ENCODE measurements at regions not wholly inside any gene's neighbourhood (a gene's known extent, or its start where the extent isn't known, plus 50 kb on each side); places are given as distances from the start of the nearest gene placed in this dataset.
"Not testable (repeated sequence)": the region's sequence is repeated elsewhere in the genome, so short reads cannot be mapped to it uniquely, and the experiment has no call there.

DNA sequence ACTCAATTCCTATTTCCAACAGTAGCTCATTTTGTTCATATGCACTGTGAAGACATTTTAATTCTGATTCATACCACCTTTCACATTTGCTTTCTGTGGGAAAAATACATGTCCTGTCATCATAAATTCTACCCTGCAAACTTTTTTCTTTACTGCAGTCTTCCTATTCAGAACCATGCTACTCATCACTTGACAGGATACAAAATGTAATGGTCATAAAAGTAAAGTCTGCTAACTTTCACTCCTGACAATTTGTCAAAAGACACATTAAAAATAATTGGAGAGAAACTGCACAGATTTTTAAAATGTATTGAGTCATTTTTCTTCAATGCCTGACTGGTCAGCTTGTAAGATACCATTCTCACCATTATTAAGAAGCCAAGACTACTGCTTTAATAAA is 1817.1 kb downstream of the BRINP3 start:
- in situ Hi-C loops (cut with HindIII; ENCODE audit: low sequenced_read_pairs) = no loop called here

DNA sequence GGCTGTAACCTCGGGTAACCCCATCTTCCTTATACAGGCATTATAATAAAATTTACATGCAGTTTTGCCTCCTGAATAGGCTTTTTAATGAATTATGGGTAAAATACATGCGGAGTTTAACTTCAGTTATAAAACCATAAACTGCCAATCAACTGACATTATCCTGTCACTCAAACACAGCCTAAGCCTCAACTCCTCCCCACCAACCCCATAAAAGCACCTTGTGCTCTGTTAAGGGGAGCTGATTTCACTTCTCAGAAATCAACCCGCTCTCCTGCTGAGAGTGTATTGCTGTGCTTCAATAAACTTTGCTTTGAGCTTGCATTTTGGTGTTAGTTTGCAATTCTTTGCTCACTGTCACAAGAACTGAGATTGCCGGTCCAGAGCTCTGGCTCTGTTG is 1812.2 kb downstream of the BRINP3 start:
- in situ Hi-C loops (cut with HindIII; ENCODE audit: low sequenced_read_pairs) = no loop called here

DNA sequence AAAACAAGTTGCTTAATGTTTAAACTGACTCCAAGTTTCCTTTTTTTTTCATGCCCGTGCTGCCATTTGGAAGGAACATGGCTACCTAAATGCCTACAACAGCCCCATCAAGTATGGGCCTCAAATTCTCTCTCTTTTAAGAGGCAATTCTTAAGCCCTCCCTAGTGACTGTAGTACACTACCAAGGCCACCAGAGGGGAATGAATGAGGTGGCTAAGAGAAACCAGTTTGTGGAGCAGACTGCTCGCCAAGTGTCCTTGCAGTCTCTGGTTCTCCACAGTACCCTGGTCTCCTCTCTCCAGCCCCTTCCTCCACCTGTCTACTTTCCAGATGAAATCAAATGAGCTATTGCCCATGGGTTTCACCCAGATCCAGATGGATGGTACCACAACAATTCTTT is 1809.6 kb downstream of the BRINP3 start:
- in situ Hi-C loops (cut with HindIII; ENCODE audit: low sequenced_read_pairs) = no loop called here

DNA sequence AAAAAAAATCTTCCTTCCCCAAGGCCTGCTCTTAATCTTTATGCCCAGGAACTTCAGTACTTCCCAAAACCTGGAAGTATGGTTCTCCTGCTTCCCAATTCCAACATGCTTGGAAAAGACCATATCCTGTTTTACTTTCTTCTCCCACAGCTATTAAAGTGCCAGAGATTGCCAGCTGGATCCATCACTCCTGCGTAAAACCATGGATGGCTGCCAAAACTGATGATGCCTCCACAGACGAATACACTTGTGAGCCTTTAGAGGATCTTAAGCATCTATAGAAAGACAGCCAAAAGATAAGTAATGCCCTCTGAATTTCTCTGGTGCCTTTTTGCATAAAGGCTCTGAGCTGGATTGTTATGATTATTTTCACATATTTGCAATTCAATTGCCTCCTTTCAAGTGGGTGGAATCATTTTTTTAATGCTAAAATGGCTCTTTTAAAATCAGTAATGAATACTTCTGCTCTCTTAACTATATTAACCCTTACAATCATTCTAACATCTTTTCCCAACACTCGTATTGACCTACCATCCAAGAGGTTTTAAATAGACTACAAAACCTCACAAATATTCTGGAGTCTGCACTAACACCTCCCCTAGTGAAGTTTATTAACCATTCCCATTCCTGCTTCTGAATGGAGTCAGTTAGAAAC is 1807.8 kb downstream of the BRINP3 start:
- in situ Hi-C loops (cut with HindIII; ENCODE audit: low sequenced_read_pairs) = no loop called here

DNA sequence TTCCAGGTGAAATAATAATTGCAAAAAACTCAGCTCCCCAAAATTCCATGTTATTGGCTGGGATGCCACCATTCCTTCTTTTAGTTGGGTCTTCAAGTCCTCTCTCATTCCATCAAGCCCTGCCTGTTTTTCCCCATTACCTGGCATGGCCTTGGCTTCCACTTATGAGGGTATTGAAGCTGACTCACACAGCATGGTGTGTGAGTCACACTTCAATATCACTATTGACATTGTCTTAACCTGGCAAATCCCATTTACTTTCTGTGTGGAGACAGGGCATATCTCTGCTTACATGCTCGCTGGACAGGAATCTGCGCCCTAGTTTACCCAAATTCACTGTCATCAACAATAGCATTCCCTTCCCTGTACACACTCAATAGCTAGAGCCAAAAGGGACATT is 1806.8 kb downstream of the BRINP3 start:
- in situ Hi-C loops (cut with HindIII; ENCODE audit: low sequenced_read_pairs) = no loop called here

DNA sequence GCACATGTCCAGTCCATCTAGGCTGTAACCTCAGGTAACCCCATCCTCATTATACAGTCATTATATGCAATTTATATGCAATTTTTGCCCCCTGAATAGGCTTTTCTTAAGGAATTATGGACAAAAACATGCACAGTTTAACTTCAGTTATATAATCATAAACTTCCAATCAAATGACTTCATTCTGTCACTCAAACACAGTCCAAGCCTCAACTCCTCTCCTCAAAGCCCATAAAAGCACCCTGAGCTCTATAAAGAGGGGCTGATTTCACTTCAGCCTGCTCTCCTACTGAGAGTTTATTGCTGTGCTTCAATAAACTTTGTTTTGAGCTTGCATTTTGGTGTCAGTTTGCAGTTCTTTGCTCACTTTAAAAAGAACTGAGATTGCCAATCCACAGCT is 1805.5 kb downstream of the BRINP3 start:
- in situ Hi-C loops (cut with HindIII; ENCODE audit: low sequenced_read_pairs) = no loop called here

DNA sequence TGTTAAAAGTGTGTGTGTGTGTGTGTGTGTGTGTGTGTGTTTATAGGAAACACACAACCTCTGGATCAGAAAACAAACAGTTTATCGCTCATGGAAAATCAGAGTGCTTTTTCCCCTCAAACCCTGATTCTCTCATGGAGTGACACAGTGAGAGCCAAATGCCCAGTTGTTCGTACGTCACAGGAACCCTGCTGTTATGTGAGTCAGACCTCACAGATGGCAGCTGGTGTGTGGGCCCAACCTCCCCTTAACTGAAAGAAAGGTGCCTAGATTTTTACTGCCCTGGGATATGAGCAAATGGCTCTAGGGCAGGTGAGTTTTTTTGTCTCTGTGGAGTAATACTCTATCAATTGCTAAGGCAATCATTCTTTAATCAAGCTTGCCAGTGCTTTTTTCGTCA is 1788.1 kb downstream of the BRINP3 start:
- in situ Hi-C loops (cut with HindIII; ENCODE audit: low sequenced_read_pairs) = no loop called here

DNA sequence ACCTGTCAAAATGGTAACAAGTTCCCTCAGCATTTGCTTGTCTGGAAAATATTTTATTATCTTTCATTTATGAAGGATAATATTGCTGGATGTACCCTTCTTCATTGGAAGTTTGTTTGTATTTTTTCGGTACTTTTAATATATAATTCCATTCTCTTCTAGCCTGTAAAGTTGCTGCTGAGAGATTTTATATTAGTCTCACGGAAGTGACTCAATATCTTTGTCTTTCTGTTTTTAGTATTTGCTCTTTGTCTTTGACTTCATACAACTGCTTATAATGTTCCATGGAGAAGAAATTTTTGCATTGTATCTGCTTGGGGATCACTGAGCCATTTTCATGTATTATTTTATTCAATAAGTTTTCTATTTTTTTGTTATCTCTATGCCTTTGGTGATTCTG is 1777.5 kb downstream of the BRINP3 start:
- in situ Hi-C loops (cut with HindIII; ENCODE audit: low sequenced_read_pairs) = no loop called here

DNA sequence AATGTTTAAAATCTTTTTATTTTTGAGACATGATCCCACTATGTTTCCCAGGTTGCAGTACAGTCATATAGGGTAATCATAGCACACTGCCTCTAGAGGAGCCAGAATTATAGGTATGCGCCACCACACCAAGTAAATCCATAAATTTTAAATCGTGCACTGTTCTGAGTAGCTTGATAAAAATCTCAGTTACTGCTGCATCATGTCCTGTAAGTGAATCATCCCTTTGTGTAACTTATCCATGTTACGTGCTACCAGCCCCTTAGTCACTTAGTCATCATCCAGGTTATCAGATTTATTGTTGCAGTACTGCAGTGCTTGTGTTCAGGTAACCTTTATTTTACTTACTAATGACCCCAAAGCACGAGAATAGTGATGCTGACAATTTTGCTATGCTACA is 1770.9 kb downstream of the BRINP3 start:
- in situ Hi-C loops (cut with HindIII; ENCODE audit: low sequenced_read_pairs) = no loop called here

DNA sequence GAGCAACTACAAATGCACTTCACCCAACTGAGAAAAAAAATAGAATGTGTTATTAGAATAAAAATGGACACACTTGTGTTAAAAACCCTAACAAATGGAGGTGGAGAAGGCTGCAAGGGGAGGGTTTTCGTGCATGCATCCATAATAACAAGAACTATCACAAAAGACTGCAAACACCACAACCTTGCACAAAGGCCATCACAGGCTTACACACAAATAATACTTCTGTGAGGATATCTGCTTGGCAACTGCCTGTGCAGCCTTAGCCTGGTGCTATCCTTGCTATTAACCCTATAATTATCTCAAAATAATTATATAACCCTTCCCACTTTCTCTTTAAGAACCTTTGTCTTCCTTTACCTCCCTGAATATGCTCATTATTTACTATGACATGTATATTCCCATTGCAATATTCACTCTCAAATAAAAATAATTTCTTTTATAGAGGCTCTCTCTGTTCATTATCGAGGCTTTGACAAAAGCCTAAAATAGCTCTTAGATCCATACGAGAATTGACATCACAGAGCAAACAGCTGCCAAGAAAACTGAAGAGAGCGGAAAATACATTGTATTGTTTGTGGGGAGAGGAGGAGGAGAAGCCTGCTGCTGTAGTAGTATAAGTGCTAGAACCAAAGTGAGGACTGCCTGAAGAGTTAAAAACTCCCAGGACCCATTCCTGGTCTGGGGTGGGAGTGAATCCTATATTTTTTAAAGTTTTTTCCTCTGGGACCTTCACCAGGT is 1768.7 kb downstream of the BRINP3 start:
- in situ Hi-C loops (cut with HindIII; ENCODE audit: low sequenced_read_pairs) = no loop called here

DNA sequence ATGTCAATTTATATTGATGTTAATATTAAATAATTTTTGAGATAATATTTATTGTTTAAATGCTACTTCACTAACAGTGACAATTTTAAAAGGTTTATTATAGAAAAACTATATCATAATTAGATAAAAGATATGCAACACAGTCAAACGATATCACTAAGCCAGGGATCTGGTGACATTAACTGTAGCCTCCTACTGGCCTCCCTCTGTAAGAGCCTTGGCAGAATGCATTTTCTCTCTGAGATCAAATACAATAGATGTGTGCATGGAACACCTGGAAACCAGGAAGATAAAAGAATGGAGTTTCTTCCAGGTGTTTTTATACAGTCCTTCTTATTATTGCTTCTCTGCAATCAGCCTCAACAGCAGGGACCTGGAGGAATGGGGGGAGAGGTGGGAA is 1762.1 kb downstream of the BRINP3 start:
- in situ Hi-C loops (cut with HindIII; ENCODE audit: low sequenced_read_pairs) = no loop called here

DNA sequence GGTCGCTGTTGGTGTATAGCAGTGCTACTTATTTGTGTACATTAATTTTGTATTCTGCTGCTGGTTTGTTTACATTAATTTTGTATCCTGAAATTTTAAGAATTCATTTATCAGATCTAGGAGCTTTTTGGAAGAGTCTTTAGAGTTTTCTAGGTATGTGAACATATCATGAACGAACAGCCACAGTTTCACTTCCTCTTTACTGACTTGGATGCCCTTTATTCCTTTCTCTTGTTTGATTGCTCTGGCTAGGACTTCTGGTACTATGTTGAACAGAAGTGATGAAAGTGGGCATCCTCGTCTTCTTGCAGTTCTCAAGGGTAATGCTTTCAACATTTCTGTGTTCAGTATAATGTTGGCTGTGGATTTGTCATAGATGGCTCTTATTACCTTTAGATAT is 1757.9 kb downstream of the BRINP3 start:
- in situ Hi-C loops (cut with HindIII; ENCODE audit: low sequenced_read_pairs) = no loop called here

DNA sequence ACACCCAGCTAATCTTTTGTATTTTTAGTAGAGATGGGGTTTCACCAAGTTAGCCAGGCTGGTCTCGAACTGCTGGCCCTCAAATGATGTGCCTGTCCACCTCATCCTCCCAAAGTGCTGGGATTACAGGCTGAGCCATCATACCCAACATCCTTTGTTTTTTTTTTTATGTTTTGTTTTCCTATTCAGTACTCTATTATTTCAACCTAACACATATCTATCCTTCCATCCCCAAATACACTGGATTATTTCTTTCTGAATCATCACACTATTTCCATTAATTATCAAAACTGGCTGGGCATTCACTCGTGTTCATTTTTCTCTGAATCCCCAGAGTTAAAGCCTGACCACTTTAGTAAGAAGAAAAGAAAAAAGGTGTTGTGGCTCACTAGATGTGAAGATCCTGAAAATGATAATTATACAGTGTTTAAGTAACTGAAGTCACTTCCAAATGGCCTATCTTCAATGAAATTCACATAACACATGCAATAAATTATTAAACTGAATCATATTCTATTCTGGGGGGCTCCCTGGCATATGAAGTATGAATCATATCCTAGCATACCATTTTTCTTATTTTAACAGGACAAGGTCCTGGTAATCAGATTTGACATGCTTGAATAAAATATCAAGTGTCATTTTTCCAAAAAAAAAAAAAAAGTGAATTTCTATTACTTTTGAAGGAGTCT is 1754.2 kb downstream of the BRINP3 start:
- in situ Hi-C loops (cut with HindIII; ENCODE audit: low sequenced_read_pairs) = no loop called here

DNA sequence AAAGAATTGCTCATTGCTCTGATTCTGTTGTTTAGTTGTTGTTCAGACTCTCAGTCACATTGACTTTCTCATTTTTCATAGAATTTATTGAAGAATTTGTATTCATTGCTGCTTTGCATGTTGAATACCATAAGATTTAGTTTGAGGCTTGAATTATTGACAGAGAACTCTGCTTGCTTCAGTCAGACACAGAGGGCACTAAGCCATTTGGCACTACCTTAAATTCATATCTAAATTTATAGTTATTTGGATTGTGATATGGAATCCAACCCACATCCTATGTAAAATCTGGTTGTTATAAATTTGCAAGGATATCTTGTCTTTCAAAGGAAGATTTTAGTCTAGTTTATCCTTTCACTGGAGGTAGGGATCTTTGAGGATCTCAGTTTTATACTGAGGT is 1748.6 kb downstream of the BRINP3 start:
- in situ Hi-C loops (cut with HindIII; ENCODE audit: low sequenced_read_pairs) = no loop called here

DNA sequence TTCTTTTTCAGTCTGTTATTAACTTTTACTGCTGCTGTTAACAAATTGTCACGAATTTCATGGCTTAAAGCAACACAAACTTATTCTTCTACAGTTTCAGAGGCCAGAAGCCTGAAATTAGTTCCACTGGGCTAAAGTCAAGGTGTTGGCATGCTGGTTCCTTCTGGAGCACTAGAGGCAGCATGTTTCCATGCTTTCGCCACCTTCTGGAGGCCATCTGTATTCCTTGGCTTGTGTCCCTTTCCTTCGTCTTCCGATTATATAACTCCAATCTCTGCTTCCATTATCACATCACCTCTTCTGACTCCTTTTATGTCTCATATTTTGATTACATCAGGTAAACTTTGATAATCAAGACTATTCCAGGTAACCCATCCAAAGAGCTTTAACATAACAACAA is 1742.1 kb downstream of the BRINP3 start:
- in situ Hi-C loops (cut with HindIII; ENCODE audit: low sequenced_read_pairs) = no loop called here

DNA sequence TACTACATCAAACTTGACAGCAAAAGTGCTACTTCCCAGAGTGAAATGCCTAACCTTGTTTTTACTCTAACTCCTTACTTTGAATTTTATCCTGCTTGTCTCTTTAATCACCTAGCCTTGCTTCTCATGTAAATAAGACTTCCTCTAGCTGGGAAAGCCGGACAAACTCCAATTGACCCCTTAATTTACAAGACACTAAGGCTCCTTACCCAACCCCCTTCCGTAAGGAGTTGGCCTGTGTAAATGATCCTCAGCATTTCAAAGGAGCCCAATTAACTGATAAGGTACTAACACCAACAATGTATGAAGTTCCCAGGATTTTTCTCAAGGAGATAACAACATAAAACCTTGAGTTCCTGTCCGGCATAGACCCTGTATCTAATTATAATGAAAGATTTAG is 1728.4 kb downstream of the BRINP3 start:
- in situ Hi-C loops (cut with HindIII; ENCODE audit: low sequenced_read_pairs) = not testable (repeated sequence)

DNA sequence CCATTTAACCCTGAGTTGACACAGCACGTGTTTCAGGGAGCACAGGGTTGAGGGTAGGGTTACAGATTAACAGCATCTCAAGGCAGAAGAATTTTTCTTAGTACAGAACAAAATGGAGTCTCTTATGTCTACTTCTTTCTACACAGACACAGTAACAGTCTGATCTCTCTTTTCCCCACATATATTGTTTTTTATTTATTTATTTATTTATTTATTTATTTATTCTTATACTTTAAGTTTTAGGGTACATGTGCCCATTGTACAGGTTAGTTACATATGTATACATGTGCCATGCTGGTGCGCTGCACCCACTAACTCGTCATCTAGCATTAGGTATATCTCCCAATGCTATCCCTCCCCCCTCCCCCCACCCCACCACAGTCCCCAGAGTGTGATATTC is 1725.6 kb downstream of the BRINP3 start:
- in situ Hi-C loops (cut with HindIII; ENCODE audit: low sequenced_read_pairs) = not testable (repeated sequence)

DNA sequence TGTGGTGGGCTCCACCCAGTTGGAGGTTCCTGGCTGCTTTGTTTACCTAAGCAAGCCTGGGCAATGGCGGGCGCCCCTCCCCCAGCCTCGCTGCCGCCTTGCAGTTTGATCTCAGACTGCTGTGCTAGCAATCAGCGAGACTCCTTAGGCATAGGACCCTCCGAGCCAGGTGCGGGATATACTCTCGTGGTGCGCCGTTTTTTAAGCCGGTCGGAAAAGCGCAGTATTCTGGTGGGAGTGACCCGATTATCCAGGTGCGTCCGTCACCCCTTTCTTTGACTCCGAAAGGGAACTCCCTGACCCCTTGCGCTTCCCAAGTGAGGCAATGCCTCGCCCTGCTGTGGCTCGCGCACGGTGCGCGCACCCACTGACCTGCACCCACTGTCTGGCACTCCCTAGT is 1719.9 kb downstream of the BRINP3 start:
- in situ Hi-C loops (cut with HindIII; ENCODE audit: low sequenced_read_pairs) = not testable (repeated sequence)

DNA sequence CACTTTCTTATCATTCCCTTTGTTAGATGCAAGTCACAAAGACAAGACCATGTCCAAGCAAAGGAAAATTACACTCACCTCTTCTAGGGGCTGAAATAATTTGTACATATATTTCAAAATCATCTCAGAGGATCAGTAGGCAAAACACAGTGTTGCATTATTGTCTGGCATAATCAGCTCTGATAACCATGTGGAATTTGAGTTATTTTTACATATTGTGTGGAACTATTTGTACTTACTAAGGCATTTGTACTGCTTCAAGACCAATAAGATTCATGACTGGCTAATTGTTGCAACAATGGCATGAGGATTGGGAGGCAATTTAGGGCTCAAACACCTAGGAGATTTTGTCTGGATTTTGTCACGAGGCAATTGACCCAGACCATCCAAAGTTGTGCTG is 1716.4 kb downstream of the BRINP3 start:
- in situ Hi-C loops (cut with HindIII; ENCODE audit: low sequenced_read_pairs) = no loop called here

DNA sequence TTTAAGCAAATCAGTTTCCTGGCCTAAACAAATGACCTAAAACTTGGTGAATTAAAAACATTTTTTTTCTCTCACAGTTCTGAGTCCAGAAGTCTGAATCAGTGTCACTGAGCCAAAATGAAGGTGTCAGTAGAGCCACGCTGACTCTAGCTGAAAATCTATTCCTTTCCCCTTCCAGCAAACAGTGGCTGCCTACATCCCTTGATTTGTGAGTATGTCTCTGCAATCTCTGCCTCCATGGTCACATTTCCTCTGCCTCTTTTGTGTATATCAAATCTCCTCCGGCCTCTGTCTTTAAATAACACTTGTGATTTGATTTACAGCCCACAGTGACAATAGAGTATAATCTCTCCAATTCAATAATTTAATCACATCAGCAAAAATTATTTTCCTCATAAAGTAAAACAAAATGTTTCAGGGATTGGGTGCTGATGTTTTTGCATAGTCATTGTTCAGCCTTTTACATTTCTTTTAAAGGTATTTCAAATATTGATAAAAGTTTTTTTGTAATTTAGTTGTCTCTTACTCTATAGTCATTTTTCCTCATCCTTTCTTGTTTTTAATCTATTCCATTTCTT is 1715.4 kb downstream of the BRINP3 start:
- in situ Hi-C loops (cut with HindIII; ENCODE audit: low sequenced_read_pairs) = no loop called here

DNA sequence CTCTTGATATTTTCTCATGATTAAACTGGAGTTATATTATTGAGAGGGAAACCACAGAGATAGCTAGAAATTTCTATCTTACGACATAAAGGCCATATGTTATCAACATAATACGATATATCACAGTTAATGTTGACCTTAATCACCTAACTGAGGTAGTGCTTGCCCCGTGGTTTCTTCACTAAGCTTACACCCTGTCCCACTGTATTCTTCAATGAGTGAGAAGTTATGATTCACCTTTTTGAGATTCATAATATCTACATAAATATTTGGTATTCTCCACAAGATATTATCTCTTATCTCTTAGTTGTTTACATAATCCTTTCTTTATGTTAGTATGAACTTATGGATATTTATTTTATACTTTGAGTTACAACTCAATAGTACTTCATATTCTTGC is 1714.1 kb downstream of the BRINP3 start:
- in situ Hi-C loops (cut with HindIII; ENCODE audit: low sequenced_read_pairs) = no loop called here

DNA sequence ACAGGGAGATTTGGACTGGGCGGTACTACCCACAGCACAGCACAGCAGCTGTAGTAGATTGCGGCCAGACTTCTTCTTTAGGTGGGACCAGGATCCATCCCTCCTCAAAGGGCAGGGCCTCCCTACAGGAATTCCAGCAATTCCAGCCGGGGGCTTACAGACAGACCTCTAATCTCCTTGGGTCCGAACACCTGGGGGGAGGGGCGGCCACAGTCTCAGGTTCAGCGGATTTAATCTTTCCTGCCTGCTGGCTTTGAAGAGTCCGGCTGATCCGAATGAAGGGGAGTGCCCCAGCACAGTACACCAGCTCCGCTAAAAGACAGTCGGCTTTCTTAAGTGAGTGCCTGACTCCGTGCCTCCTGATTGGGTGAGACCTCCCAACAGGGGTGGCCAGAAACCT is 1708.5 kb downstream of the BRINP3 start:
- in situ Hi-C loops (cut with HindIII; ENCODE audit: low sequenced_read_pairs) = no loop called here

Data from DLD1 (cell line).